ENCODE measurements at regions not wholly inside any gene's neighbourhood (a gene's known extent, or its start where the extent isn't known, plus 50 kb on each side); places are given as distances from the start of the nearest gene placed in this dataset.

DNA sequence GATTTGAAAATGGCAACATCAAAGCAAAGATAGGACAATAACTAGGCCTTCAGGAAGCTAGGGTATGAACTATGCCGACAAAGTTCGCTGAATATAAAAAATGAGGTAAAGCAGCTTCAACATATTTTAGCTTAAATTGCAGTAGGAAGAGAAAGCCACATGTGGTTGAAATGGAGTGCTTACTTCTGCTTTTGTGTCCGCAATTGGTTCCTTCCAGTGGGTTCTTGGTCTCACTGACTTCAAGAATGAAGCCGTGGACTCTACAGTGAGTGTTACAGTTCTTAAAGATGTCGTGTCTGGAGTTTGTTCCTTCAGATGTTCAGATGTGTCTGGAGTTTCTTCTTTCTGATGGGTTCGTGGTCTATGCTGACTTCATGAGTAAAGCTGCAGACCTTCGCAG lies 95.2 kb downstream of the APTX start:
- no peak overlapping the region for H3K4me3 ChIP-seq
- H3K27ac ChIP-seq = no peak overlapping the region
- in situ Hi-C loops (cut with MboI; ENCODE audit: low pct_unique_long_range_greater_than_20kb in 2 of 9, low sequenced_read_pairs in 9 of 9, unreplicated experiment in 9 of 9) = no loop called here
- ATAC-seq (replicated peaks in 6 of 8) = no peak
- WGBS, 10 experiments = 40 to 100% (median 83%) methylated on average over 1 to 6 of the region's 7 CpGs; no CpG with 5 or more reads in 1 of the 10 experiments
- H3K4me1 ChIP-seq (replicated peaks in 1 of 2) = peaks cover 0 to 7% of the 10 kb centered on the region in 2 donors

GRCh38 chr9:32915802-32916201 lies 85.6 kb downstream of the APTX start:
- Histone ChIP-seq H3K4me1 (replicated peaks in 1 of 2) (no peaks in the 10 kb centered on the region), H3K4me3 (no peak overlapping the region), H3K27ac (no peak overlapping the region)
- no peak for ATAC-seq (replicated peaks in 6 of 8)
- 0 to 100% (median 83%) methylated on average over 1 to 4 of the region's 5 CpGs; no CpG with 5 or more reads in 3 of the 10 experiments for WGBS, 10 experiments
- in situ Hi-C loops (cut with MboI; ENCODE audit: low pct_unique_long_range_greater_than_20kb in 2 of 9, low sequenced_read_pairs in 9 of 9, unreplicated experiment in 9 of 9) = no loop called here

DNA sequence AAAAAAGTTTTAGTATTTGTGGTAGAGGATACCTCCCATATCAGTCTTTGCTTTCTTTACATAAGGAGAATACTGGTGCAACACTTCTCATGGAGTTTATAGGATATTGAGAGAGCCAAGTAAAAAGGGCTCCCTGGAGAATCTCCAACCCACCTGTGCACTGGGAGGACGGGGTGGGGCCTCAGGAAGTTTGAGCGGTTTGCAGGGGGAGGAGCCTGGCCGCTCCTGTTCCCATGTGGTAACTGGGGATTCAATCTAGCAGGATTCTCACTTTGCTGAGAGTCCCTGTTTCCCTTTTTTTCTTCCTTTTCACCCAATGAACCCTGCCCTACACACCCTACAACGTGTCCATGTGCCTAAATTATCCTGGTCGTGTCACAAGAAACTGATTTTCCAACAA lies 82.8 kb downstream of the APTX start:
- WGBS, 10 experiments = 8 to 86% (median 60%) methylated on average over 2 to 5 of the region's 5 CpGs; no CpG with 5 or more reads in 1 of the 10 experiments
- Histone ChIP-seq H3K4me3 (no peak overlapping the region), H3K27ac (no peak overlapping the region), H3K4me1 (replicated peaks in 1 of 2) (no peaks in the 10 kb centered on the region)
- no peak for ATAC-seq (replicated peaks in 6 of 8)
- in situ Hi-C loops (cut with MboI; ENCODE audit: low pct_unique_long_range_greater_than_20kb in 2 of 9, low sequenced_read_pairs in 9 of 9, unreplicated experiment in 9 of 9) = no loop called here
